Endothelial cell (in vitro differentiated cells): ENCODE measurements at regions not wholly inside any gene's neighbourhood (a gene's known extent, or its start where the extent isn't known, plus 50 kb on each side); places are given as distances from the start of the nearest gene placed in this dataset.

Experiments used
- DNase-seq: peaks from one replicate; pipeline ENCODE4 v3.0.0; 2021; ENCODE audit warnings: low spot score
- H3K27ac Mint-ChIP-seq: one replicate; pipeline ENCODE4 v1.8.0; 2021; ENCODE audit warnings: mixed read lengths, inconsistent platforms; ENCODE audit not compliant: unreplicated experiment
- H3K27me3 Mint-ChIP-seq: one replicate; pipeline ENCODE4 v1.8.0; 2021; ENCODE audit warnings: mild to moderate bottlenecking, moderate library complexity, mixed read lengths, inconsistent platforms; ENCODE audit not compliant: unreplicated experiment
- H3K36me3 Mint-ChIP-seq: one replicate; pipeline ENCODE4 v1.8.0; 2021; ENCODE audit warnings: mild to moderate bottlenecking, low read depth, mixed read lengths, inconsistent platforms; ENCODE audit not compliant: unreplicated experiment
- H3K4me1 Mint-ChIP-seq: one replicate; pipeline ENCODE4 v1.8.0; 2021; ENCODE audit warnings: mild to moderate bottlenecking, mixed read lengths, inconsistent platforms; ENCODE audit not compliant: unreplicated experiment
- H3K4me3 Mint-ChIP-seq: one replicate; pipeline ENCODE4 v1.8.0; 2021; ENCODE audit warnings: mild to moderate bottlenecking, mixed read lengths, inconsistent platforms; ENCODE audit not compliant: unreplicated experiment
- H3K9me3 Mint-ChIP-seq: one replicate; pipeline ENCODE4 v1.8.0; 2021; ENCODE audit warnings: mixed read lengths, inconsistent platforms; ENCODE audit not compliant: unreplicated experiment
- TF ChIP-seq, protein P1 (sequence below): fragments of 200-600 bp; sonication (generic); IDR thresholded peaks from one replicate; pipeline ENCODE4 v1.5.0; 2021; ENCODE audit warnings: antibody characterized with exemption; ENCODE audit not compliant: unreplicated experiment

DNA sequence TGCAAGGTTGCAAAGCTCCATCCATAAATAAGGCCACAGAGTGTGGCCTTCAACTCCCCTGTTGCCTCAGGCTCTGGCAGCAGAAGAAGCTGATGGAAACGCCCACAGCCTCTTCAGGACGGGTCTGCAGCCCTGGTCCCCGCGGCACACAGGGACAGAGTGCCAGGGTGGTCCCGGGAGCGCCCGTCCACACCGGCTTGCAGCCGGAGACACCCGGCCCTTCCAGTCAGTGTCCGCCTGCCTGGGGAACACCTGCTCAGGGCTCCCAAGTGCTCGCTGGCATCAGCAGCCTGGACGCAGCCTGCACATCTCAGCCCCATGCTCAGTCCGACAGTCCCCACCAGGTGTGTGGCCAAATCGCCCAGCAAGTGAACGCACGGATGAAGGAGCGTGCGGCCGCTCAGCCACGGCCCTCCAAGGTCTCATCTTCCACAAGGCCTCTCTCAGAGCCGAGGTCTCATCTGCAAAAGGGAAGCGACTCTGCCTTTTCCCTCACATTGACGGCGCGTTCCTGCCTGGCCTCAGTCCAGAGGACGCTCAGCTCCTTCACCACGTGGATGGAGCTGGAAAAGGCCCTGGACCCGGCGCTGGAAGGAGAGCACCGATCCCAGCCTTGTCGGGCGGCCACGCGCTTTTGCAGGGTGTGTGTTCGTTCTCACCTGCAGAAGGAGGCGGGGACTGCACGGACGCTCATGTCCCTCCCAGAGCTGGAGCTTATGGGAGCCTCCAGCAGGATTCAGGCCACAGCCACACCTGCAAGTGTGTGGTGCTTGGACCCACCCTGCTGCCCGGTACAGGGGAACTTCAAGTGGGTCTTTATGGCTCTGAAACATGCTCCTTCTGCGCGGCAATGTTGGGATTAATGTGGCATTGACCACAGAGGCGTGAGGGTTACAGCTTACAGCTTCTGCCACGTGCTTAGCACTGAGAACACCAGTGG, 180.4 kb downstream of the DLL1 start:
- Mint-ChIP-seq H3K4me1 (no peaks in the 10 kb centered on the region), H3K36me3 (no peaks in the 10 kb centered on the region), H3K9me3 (no peaks in the 10 kb centered on the region), H3K4me3 (no peak overlapping the region), H3K27ac (no peak overlapping the region), H3K27me3 (peaks cover 8% of the 10 kb centered on the region)
- no peak for DNase-seq
- TF ChIP-seq, protein P1, sequence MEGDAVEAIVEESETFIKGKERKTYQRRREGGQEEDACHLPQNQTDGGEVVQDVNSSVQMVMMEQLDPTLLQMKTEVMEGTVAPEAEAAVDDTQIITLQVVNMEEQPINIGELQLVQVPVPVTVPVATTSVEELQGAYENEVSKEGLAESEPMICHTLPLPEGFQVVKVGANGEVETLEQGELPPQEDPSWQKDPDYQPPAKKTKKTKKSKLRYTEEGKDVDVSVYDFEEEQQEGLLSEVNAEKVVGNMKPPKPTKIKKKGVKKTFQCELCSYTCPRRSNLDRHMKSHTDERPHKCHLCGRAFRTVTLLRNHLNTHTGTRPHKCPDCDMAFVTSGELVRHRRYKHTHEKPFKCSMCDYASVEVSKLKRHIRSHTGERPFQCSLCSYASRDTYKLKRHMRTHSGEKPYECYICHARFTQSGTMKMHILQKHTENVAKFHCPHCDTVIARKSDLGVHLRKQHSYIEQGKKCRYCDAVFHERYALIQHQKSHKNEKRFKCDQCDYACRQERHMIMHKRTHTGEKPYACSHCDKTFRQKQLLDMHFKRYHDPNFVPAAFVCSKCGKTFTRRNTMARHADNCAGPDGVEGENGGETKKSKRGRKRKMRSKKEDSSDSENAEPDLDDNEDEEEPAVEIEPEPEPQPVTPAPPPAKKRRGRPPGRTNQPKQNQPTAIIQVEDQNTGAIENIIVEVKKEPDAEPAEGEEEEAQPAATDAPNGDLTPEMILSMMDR: no peak

DNA sequence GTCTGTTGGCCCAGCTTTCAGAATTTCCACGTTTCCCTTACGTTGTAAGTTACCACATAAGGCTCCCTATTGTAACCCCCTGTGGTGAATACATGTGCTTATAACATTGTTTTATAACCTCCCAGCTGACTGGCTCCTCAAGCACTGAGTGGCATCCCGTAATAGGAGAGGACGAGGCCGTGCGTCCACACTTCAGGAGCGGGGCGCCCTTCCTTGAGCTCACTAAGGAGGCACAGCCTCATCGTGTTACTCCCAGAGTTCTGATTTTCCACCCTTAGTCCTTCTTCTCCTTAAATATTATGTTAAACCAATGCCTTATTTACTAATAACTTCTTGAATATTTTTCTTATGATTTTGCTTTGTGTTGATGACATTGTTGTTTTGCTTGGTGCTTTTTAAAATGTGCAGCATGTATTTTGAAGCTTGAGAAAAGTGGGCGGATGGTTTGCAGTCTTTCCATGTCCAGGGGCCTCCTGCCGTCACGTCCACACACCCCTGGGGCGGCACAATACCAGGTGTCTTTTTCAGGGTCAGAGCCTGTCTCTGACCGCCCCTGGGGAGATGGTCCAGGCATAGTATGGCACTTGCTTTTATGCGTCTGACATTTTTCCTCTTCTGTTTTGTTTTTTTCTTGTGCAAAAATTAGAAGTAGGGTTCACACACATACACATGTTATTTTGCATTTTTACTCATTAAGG, 181.8 kb downstream of the DLL1 start:
- Mint-ChIP-seq H3K27me3 (peaks cover 7% of the 10 kb centered on the region), H3K4me1 (no peaks in the 10 kb centered on the region), H3K36me3 (no peaks in the 10 kb centered on the region), H3K4me3 (no peak overlapping the region), H3K9me3 (no peaks in the 10 kb centered on the region), H3K27ac (no peak overlapping the region)
- TF ChIP-seq, protein P1: no peak
- DNase-seq: no peak

GRCh38 chr6:170108456-170108855, 182.4 kb downstream of the DLL1 start:
- DNase-seq: no peak
- H3K27ac Mint-ChIP-seq: no peak overlapping the region
- H3K4me1 Mint-ChIP-seq: no peaks in the 10 kb centered on the region
- no peaks in the 10 kb centered on the region for H3K9me3 Mint-ChIP-seq
- H3K4me3 Mint-ChIP-seq: no peak overlapping the region
- TF ChIP-seq, protein P1: no peak
- peaks cover 7% of the 10 kb centered on the region for H3K27me3 Mint-ChIP-seq
- H3K36me3 Mint-ChIP-seq: no peaks in the 10 kb centered on the region

DNA sequence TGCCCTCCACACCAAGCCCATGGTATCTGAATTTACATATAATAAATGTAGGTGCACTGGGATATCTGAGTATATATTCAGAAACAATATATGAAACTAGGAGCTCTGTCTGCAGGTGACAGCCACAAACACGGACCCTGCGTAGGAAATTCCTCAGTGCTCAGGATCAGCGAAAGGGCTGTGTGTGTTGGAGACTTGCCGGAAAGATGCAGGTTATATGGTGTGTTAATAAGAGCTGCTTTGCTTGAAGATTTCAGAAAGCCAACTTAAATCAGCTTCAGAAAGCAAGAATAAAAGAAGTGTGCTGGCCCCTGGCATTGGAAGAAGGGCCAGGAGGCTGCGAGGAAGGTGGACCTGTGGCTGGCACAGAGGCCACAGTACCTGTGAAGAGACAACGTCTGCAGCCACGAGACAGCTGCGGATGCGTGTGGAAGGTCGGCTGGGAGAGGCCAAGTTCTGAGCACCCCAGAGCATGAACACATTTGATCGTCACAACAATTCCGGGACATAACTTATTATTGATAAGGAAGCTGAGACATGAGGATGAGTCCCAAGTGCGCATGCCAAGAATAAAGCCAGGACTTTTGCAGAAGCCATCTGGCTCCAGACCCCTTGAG, 183.2 kb downstream of the DLL1 start:
- Mint-ChIP-seq H3K4me3 (no peak overlapping the region), H3K27me3 (peaks cover 7% of the 10 kb centered on the region), H3K4me1 (no peaks in the 10 kb centered on the region), H3K36me3 (no peaks in the 10 kb centered on the region), H3K27ac (no peak overlapping the region), H3K9me3 (no peaks in the 10 kb centered on the region)
- TF ChIP-seq, protein P1: no peak
- DNase-seq: no peak
